HG02642 (cell line): ENCODE measurements at regions not wholly inside any gene's neighbourhood (a gene's known extent, or its start where the extent isn't known, plus 50 kb on each side); places are given as distances from the start of the nearest gene placed in this dataset.
"Not testable (repeated sequence)": the region's sequence is repeated elsewhere in the genome, so short reads cannot be mapped to it uniquely, and the experiment has no call there.

Experiments
- ATAC-seq: cut with Tn5 transposase; IDR thresholded peaks from one replicate; pipeline ENCODE4 v1.9.1; 2021; ENCODE audit warnings: mild to moderate bottlenecking; ENCODE audit not compliant: unreplicated experiment, poor library complexity

- no peak for ATAC-seq
Observed at GRCh38 chr10:121128164-121128563, 277.0 kb downstream of the WDR11 start.

GRCh38 chr10:121129266-121129665, 278.1 kb downstream of the WDR11 start:
- no peak for ATAC-seq

GRCh38 chr10:121130382-121130781, 279.2 kb downstream of the WDR11 start:
- ATAC-seq: no peak

- no peak for ATAC-seq
Observed at GRCh38 chr10:121131014-121131413, 279.9 kb downstream of the WDR11 start.

GRCh38 chr10:121131426-121132265, 280.5 kb downstream of the WDR11 start:
- ATAC-seq: no peak

GRCh38 chr10:121132273-121132672, 281.1 kb downstream of the WDR11 start:
- ATAC-seq: no peak

GRCh38 chr10:121133901-121134300, 282.7 kb downstream of the WDR11 start:
- no peak for ATAC-seq

GRCh38 chr10:121134711-121135110, 283.5 kb downstream of the WDR11 start:
- ATAC-seq: no peak

GRCh38 chr10:121135512-121135911, 284.4 kb downstream of the WDR11 start:
- ATAC-seq: no peak

GRCh38 chr10:121137533-121137932, 286.4 kb downstream of the WDR11 start:
- no peak for ATAC-seq

GRCh38 chr10:121138112-121138860, 287.1 kb downstream of the WDR11 start:
- ATAC-seq: no peak

- ATAC-seq: no peak
Observed at GRCh38 chr10:121138918-121139317, 287.8 kb downstream of the WDR11 start.

- not testable (repeated sequence) for ATAC-seq
Observed at GRCh38 chr10:121145802-121146395, 294.7 kb downstream of the WDR11 start.

GRCh38 chr10:121148921-121149320, 297.8 kb downstream of the WDR11 start:
- no peak for ATAC-seq

- ATAC-seq: no peak
Observed at GRCh38 chr10:121152033-121152432, 300.9 kb downstream of the WDR11 start.

GRCh38 chr10:121152935-121153334, 301.8 kb downstream of the WDR11 start:
- ATAC-seq: no peak

- ATAC-seq: no peak
Observed at GRCh38 chr10:121154310-121154709, 303.1 kb downstream of the WDR11 start.

GRCh38 chr10:121154846-121155245, 303.7 kb downstream of the WDR11 start:
- no peak for ATAC-seq

GRCh38 chr10:121155742-121156474, 304.7 kb downstream of the WDR11 start:
- ATAC-seq: no peak

- ATAC-seq: no peak
Observed at GRCh38 chr10:121157998-121158397, 306.8 kb downstream of the WDR11 start.
